ENCODE measurements at regions not wholly inside any gene's neighbourhood (a gene's known extent, or its start where the extent isn't known, plus 50 kb on each side); places are given as distances from the start of the nearest gene placed in this dataset.

DNA sequence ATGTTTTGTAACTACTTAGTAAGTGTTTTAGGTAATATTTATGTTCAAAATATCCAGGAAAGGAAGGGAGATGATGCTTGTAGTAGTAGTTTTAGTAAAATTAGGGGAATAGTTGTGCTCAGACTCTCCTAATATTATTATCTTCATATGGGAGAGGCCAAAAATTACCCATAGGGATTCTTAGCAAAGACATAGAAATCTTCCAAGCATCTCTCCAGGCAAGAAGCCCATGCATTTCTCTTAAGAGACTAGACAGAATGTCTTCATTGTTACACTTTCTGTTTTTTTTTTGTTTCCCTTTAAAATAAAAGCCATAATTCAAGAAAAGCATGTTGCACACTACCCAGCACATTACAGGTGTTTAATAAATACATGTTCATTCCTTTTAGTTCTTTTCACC is 180.6 kb downstream of the CYB561 start:
- TF ChIP-seq EZH2phosphoT487 (IDR thresholded peaks at IDR 0.05; ENCODE audit: borderline replicate concordance, low read length) (no peak), EZH2 (IDR thresholded peaks at IDR 0.05; ENCODE audit: low read length, unreplicated experiment) (no peak)
- TF ChIP-seq, protein P1, sequence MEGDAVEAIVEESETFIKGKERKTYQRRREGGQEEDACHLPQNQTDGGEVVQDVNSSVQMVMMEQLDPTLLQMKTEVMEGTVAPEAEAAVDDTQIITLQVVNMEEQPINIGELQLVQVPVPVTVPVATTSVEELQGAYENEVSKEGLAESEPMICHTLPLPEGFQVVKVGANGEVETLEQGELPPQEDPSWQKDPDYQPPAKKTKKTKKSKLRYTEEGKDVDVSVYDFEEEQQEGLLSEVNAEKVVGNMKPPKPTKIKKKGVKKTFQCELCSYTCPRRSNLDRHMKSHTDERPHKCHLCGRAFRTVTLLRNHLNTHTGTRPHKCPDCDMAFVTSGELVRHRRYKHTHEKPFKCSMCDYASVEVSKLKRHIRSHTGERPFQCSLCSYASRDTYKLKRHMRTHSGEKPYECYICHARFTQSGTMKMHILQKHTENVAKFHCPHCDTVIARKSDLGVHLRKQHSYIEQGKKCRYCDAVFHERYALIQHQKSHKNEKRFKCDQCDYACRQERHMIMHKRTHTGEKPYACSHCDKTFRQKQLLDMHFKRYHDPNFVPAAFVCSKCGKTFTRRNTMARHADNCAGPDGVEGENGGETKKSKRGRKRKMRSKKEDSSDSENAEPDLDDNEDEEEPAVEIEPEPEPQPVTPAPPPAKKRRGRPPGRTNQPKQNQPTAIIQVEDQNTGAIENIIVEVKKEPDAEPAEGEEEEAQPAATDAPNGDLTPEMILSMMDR (conservative IDR thresholded peaks at IDR 0.05; ENCODE audit: low read depth, low read length): no peak

Data from PC-3 (cell line).